ENCODE measurements at regions not wholly inside any gene's neighbourhood (a gene's known extent, or its start where the extent isn't known, plus 50 kb on each side); places are given as distances from the start of the nearest gene placed in this dataset.

GRCh38 chr2:41662461-41662860, 385.4 kb upstream of the PKDCC start:
- no peak for DNase-seq (ENCODE audit: low spot score)

GRCh38 chr2:41663056-41663455, 384.8 kb upstream of the PKDCC start:
- DNase-seq (ENCODE audit: low spot score): no peak

GRCh38 chr2:41668529-41668928, 379.3 kb upstream of the PKDCC start:
- DNase-seq (ENCODE audit: low spot score): no peak

- no peak for DNase-seq (ENCODE audit: low spot score)
Measured at GRCh38 chr2:41678639-41679038, 369.2 kb upstream of the PKDCC start.

DNA sequence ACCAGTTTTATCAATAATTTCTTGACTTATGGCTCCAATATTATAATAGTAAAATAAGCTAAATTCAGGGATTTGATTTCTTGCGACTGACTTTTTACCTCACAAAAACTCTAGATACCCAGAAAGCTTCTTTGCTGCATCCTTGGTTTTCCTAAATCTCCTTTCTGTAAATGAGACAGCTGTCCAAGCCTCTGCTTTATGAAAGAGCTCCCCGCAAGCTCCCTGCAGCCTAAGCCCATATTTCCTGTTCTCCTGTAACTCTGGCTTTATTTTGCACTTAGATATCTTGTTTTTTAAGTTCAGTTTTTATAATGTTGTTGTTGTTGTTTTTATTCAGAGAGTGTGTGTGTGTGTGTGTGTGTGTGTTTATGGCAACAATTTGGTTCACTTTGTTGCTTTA, 361.7 kb upstream of the PKDCC start:
- DNase-seq (ENCODE audit: low spot score): no peak

DNA sequence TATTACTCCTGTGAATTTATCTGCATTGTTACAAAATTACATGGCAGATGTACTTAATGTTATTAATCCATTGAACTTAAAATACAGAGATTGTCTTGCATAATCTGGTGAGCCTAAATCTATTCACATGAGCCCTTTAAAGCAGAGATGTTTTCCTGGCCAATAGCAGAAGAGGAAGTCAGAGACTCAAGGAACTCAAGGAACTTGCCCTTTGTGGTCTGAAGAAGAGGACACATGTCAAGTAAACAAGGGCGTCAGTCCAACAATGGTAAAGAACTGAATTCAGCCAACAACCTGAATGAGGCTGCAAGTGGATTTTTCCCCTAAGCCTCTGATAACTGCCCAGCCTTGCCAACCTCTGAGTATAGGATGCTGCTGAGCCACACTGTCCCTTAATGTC, 356.3 kb upstream of the PKDCC start:
- DNase-seq (ENCODE audit: low spot score): no peak

DNA sequence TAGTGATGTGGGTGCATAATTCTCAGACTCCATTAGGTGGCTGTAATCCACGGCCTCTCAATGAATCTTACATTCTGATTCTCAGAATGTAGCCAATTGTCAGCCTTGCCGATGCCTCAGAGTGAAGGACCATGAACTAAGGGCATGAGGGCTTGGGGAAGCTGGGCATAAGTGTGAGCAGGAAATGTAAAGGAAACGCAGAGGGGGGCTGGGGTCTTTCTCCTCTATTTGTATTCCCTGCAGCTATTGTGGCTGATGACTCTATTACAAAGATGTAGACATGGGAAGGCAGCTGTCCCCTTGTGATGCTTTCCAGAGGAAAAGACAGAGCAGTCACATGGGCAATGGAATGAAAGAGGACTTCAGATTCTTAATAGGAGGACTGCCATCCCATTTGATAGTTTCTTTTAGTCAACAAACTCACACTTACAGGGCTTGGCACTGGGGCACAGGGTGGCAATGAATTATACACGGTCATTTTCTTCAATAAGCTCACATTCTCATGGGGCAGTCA, 353.2 kb upstream of the PKDCC start:
- no peak for DNase-seq (ENCODE audit: low spot score)

DNA sequence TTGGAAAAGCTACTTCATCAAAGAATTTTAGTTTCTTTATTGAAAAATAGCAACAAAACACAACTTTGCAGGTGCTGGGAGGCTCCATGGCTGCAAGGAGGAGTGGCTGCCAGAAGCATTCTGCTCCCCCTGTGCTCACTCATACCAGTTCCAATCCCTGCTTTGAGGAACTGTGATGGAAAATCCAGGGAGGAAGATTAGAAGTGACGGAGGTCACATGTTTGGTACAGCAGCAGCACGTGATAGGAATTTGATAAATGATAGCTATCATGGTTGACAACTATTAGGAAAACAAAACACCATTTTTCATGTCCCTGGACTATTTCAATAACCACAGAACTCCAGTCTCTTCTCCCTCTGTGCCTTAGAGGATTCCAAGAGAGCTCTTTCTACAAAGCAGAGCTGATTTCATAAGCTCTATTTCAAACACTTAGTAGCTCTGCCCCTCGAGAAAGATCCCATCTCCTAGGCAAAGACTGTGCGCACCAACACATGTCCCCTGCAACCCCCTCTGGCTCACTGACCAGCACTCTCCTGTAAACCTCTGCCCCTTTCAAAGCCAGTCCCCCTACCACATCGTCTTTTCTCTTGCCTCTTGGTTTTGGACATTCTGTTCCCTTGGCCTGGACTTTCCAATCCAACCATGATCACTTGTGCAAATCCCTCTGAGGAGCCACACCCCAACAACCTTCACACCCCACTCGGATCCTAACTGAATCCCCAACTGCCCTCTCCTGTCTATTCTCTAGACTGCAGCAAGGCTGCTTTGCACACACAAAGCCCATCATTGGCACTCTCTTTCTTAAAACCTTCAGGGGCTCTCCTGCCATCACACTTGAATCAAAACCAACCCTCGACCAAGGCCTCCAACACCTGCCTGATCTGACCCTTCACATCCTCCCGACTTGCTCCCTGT, 352.4 kb upstream of the PKDCC start:
- no peak for DNase-seq (ENCODE audit: low spot score)

DNA sequence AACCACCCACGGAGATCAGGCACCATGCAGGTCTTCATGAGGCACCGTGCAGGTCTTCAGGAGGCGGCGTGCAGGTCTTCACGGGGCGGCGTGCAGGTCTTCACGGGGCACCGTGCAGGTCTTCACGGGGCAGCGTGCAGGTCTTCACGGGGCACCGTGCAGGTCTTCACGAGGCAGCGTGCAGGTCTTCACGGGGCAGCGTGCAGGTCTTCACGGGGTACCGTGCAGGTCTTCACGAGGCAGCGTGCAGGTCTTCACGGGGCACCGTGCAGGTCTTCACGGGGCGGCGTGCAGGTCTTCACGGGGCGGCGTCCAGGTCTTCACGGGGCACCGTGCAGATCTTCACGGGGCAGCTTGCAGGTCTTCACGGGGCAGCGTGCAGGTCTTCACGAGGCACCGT, 350.4 kb upstream of the PKDCC start:
- no peak for DNase-seq (ENCODE audit: low spot score)

DNA sequence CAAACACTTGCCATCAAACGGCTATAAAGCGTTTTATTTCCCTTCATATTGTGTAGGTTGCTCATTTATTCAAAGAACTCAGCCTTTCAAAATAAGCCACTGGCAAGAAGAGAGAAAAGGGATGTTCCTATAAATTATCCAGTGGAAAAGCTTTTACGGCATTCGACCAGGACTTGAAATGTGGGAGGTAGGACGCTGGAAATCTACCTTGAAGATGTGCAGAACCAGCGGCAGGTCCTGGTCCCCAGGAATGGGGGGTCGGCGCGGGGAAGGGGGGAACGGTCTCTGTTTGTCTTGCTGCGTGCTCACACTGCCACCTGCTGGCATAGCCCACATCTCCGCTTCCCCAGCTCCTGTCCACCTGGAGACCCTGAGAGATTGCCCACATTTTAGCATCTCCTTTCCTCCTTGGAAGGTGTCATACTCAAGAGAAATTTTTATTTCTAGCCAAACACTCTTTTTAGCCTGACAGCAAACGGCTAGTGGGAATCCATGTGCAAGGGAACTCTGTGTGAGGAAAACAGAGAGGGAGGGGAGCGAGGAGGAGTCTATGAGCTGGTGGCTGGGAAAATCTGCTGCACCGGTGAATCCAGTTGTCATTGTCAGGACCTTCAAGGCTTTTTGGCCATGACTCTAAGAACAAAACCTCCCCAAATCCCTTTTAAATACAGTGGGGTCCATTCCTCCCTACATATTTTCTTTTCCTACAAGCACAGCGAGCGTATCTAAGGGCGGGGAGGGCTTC, 349.0 kb upstream of the PKDCC start:
- DNase-seq (ENCODE audit: low spot score): no peak

GRCh38 chr2:41701231-41701630, 346.6 kb upstream of the PKDCC start:
- DNase-seq (ENCODE audit: low spot score): no peak

- DNase-seq (ENCODE audit: low spot score): no peak
Measured at GRCh38 chr2:41703123-41703522, 344.7 kb upstream of the PKDCC start.

DNA sequence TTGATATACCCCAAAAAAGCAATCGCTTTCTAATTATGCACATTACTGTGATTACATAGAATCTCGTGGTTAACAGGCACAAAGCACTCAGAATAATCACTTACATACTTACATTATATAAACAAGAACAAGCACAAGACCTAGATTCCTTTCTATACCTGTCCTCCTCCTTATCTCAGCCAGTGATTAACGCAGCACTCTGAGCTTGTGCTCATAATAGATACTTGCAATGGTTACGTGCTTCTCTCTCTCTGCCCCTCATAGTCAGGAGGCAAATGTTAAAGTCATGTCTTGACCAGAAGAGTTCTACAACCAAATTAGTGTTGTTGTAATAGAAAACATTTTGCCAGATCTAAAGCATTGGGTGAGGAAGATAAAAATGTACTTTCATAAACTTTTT, 342.2 kb upstream of the PKDCC start:
- no peak for DNase-seq (ENCODE audit: low spot score)

- no peak for DNase-seq (ENCODE audit: low spot score)
Measured at GRCh38 chr2:41706286-41706685, 341.5 kb upstream of the PKDCC start.

- no peak for DNase-seq (ENCODE audit: low spot score)
Measured at GRCh38 chr2:41707790-41708451, 339.9 kb upstream of the PKDCC start.

DNA sequence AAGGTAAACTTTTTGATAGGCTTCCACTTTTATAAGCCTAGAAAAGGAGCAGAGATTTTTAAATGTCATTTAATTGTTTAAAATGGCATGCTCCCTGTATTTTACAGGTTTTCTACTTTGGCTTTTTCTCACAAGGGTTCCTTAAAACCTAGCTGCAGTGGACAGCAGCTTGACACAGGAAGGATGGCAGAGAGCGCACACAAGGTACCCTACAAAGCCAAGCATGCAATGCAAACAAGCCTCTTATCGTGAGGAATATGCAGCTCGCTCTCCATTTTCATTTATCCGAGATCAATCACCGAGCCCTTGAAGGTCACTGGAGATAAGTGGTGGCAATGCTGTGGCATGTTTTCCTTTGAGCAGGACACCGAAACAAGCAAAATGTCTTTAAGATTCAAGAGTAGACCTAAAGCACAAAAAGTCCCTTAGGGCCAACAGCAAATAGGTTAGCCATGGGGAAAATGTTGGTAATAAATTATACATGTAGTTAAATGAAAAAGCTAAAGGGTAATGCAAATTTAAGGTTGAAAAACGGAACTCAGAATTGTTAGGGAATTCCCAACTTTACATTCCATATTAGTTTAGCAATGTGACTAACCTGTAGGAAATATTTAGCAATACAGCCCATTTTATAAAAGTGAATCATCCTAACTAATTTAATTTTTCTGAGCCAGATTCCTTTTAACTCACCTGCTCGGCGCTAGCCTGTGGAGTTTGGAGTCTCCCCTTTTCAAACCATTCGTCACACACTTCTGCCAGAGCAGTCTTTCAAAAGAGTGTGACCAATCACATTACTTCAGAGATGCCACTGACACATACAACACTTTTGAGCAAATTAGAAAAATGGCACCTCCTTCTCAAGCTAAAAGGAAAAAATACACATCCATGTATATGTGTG, 337.9 kb upstream of the PKDCC start:
- DNase-seq (ENCODE audit: low spot score): no peak

GRCh38 chr2:41710944-41711343, 336.9 kb upstream of the PKDCC start:
- no peak for DNase-seq (ENCODE audit: low spot score)

DNA sequence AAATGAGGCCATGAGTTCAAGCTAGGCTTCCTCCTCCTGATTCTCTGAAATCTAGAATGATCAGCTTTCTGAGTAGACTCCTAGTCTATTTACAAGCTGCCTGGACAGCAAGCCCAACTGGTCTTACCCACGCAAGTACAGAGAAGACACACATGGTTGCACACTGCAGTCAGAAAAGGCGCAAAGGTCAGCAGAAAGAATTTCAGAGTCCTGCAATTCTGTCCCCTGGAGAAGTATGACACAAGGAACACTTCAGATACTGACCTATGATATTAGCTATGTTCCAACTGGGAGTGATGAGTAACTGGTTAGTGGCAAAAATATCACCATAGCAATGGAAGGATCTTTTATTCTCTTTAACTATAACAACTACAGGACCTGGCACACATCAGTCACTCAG, 336.1 kb upstream of the PKDCC start:
- no peak for DNase-seq (ENCODE audit: low spot score)

DNA sequence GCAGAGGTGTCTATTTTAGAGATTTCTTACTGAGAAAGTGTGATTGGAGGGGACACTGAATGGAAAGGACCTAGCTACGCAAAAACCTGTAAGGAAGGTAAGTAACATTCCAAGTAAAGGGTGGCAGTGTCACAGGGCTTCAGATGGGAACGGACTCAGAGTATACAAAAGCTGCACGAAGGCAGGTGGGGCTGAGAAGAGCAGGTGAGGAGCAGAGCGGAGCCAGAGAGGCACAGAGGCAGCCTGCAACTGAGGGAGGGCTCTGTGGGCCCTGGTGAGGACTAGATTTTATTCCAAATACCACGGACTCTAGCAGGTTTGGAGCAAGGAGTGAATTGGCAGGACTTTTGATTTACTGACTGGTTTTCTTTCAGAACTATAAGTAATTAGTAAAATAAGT, 331.3 kb upstream of the PKDCC start:
- no peak for DNase-seq (ENCODE audit: low spot score)

DNA sequence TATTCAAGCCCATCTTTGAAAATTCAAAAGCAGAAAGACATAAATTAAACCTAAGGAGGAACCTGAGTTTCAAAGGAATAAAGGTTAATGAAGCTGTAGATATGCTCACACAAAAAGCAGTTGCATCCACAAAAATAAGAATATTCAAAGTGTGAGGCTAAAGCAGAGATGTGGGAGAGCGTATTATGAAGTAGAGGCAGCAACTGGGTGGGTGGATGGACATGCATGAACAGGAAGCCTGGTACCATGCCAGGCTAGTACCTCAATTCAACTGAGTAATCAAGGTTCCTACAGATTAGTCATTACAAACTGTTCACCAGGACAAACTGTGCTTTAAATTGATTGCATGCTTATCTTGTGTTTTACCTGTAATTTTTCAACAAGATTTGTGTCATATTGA, 330.0 kb upstream of the PKDCC start:
- no peak for DNase-seq (ENCODE audit: low spot score)

DNA sequence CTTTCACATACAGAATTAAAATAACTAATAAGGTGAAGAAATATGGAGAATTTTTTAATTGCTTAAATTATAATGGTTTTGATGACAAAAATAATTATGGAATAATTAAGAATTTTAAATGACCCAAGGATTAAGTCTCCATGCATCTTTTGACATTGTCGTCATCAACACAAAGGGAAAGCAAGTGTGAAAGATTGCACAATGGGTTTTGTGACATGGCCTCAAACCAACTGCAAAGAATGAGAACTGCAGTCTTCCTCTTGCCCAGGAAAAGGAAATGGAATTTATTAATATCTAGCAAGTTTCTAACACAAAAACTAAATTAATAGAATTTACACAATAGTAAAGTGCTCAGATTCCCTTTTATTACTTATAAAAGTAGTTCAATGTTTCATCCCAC, 329.1 kb upstream of the PKDCC start:
- DNase-seq (ENCODE audit: low spot score): no peak

Measured in mesenteric fat pad (tissue), 1 donor.